HG02943 (cell line): ENCODE measurements at regions not wholly inside any gene's neighbourhood (a gene's known extent, or its start where the extent isn't known, plus 50 kb on each side); places are given as distances from the start of the nearest gene placed in this dataset.
"Not testable (repeated sequence)": the region's sequence is repeated elsewhere in the genome, so short reads cannot be mapped to it uniquely, and the experiment has no call there.

Source experiments
- ATAC-seq: cut with Tn5 transposase; IDR thresholded peaks from one replicate; pipeline ENCODE4 v1.9.1; 2021; ENCODE audit warnings: mild to moderate bottlenecking, low read depth, moderate library complexity; ENCODE audit not compliant: unreplicated experiment

DNA sequence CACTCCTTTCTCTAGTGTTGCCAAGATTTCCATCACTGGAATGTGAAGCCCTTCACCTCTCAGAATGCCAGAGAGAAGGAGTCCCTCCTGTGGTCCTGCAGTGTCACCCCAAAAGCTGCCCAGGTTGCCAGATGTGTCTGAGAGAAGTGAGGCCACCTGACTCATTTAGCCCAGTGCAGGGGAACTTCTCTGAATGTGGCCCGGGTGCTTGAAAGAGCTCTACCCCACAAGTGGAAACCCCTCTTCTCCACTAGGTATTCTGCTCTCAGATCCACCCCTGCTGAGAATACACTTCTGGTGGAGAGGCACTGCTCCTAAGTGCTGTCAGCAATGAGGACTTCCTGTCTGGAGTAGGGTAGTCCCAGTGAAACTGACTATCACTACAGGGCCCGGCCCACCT lies 334.8 kb downstream of the ANAPC1 start:
- not testable (repeated sequence) for ATAC-seq

DNA sequence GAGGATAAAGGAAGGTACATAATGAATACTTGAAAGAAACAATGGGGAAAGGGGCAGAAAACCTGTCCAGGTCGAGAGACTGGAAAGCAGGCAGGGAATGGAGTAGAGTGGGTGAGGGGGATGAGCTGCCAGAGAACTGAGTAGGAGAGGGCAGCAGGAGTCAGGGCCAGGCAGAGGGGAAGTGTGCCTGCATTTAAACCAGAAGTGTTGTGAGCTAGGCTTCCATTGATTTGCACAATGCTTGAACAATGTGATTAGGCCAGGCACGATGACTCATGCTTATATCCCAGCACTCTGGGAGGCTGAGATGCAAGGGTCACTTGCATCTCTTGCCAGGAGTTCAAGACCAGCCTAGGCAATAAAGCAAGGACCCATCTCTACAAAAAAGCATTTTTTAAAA lies 332.6 kb downstream of the ANAPC1 start:
- not testable (repeated sequence) for ATAC-seq

DNA sequence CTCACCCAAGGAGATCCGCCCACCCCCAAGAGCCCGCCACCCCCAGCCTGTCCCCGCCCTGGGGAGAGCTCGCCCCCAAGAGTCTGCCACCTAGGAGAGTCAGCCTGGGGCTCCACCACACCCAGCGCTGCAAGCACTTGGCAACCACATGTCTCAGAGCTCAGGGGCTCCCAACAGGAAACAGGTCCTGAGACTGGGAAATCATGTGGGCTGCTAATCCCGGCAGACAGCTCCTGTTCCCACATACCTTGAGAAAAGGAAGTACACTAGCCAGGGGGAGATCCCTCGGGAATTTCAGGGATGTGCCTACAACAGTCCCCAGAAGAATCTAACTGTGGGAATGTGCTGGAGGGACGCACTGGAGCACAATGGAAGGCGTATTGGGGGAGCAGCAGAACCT lies 331.4 kb downstream of the ANAPC1 start:
- ATAC-seq, result not testable (repeated sequence)

DNA sequence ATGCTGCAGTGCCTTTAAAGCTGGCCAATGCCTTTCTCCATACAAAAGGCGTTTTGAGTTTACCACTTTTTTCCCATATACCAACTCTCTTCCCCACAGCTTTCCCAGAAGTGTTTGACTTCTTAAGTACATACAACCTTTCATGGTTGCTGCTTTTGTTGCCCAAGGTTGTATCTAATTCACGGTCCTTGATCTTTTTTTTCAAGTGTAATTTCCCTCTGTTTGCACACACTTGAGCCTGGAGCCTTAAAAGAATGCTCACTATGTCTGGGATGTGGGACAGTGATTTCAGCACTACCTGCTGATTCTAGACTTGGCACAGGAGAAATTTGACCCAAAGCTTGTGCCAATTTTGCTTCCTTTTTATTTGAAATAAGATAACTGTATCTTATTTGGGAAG lies 324.7 kb downstream of the ANAPC1 start:
- ATAC-seq, result not testable (repeated sequence)

DNA sequence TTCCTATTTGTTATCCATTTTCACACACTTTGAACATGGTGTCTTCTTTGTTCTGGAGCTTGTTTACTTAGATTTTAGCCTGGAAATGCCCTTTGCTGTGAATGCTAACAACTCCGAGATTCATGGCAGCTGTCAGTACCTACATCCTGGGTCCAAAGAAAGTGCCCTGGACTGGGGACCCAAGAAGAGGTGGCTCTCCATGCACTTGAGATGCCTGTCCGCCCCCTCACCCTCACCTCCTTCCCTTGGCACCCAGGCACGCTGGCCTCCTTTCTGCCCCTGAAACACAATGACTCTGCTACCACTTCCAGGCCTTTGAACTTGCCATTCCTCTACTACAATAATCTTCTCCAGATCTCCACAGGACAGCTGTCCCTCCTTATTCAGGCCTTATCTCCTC lies 324.2 kb downstream of the ANAPC1 start:
- not testable (repeated sequence) for ATAC-seq

DNA sequence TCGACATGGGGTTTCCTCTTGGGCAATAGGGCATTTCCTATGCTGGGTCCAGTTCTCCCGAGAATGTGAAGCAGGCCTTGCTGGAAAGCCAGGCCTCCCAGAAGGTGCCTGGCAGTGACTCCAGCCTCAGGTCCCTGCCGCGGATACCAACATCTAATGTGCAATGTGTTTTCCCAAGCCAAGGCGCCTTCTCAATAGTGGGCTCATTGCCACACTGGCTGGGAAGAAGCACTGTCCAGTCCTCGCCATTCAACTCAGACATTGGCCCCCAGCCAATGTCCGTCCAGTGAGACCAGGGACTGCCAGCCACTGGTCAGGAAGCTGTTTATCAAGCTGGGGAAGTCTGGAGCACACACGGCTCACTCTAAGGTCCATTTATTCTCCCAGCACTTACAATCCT lies 317.9 kb downstream of the ANAPC1 start:
- ATAC-seq, result not testable (repeated sequence)

DNA sequence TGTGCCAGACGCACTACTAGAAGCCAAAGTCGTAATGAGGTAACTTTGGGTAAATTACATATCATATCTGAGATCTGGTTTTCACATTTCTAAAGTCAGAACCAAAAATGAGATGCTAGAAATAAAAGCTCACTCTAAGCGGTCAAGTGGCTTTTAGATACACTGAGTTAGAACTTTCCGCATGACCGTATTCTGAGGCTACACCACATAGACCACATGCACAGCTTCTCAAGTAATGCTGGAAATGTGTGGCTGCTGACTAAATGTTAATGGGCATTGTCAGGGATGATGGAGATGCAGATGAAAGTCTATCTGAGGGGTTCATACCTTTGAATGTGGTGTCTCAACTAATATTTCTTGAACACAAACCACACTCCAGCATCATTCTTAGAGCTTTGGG lies 316.8 kb downstream of the ANAPC1 start:
- not testable (repeated sequence) for ATAC-seq

DNA sequence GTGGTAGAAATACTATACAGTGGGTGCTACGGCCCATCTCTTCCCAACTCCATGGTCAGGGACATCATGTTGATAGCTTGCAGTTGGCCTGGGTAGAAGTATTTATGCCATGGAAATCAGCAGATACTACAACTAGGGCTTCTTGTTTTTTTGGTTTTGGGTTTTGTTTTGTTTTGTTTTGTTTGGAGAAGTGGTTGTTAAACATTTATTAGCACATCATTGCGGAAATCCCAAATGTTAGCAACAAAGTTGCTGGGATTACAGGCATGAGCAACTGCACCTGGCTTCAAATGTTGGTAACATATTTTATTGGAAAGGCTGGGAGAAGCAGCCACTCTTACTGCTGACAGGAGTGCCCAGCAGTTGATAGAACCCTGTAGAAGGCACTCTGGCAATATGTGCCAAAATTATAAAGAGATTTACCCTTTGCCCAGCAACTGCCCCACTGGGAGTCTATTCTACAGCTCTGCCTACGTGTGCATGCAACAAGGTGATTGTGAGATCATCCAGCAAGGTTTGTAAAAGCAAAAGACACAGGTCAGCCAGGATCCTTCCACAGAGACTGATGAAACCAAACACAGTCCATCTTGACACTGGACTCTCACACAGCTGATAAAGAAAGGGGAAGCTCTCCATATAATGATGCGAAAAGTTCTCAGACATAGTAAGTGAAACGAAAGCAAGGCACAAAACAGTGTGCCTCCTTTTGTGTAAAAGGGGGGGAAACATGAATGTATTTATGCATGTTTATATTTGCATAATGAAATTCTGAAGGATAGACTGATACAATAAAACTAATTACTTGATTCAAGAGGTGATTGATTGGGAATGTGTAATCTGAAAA lies 314.4 kb downstream of the ANAPC1 start:
- not testable (repeated sequence) for ATAC-seq

DNA sequence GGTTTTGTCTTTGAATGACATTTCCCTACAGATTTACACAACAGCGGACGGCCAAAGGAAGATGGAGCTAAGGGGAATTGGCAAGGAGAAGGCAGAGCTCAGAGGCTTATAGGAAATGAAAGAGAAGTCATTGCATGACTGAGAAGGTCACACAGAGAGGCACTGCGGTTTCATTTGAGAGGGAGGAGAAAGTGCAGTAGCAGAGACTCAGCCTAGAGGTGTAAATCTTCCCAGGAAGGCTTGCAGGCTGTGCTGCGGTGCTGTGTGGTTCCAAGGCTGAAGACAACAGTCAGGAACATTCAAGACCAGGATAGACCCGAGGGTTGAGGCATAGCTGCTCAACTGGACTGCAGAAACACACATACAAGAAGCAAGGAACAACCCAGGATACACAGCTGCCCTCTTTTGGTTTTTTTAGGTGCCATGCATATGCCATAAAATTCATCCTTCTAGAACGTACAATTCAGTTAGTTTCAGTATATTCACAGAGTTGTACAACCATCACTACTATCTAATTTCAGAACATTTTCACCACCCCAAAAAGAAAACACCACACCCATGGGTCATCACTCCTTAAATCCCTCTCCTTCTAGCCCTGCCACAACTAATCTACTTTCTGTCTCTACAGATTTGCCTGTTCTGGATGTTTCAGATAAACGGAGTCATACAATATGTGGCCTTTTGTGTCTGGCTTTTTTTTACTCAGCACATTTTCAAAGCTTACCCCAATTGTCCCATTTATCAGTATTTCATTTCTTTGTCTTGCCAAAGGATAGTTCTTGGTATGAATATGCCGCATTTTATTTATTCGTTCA lies 313.5 kb downstream of the ANAPC1 start:
- not testable (repeated sequence) for ATAC-seq

DNA sequence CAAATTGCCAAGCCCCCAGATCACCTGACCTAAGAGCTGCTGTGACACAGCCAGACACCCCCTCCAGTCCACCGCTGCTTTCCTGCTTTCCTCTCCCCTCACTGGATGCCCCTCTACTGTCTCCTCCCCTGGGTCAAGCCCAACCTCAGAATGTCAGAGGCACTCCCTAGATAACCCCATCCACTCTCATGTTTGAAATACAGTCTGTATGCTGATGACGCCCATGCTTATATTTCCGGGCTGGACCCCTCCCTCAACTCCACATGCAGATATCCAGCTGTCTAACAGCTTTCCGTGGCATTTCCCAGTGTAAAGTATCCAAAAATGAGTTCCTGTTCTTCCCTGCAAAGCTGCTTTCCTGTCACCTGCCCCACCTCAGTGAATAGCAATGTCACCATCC lies 309.2 kb downstream of the ANAPC1 start:
- not testable (repeated sequence) for ATAC-seq

DNA sequence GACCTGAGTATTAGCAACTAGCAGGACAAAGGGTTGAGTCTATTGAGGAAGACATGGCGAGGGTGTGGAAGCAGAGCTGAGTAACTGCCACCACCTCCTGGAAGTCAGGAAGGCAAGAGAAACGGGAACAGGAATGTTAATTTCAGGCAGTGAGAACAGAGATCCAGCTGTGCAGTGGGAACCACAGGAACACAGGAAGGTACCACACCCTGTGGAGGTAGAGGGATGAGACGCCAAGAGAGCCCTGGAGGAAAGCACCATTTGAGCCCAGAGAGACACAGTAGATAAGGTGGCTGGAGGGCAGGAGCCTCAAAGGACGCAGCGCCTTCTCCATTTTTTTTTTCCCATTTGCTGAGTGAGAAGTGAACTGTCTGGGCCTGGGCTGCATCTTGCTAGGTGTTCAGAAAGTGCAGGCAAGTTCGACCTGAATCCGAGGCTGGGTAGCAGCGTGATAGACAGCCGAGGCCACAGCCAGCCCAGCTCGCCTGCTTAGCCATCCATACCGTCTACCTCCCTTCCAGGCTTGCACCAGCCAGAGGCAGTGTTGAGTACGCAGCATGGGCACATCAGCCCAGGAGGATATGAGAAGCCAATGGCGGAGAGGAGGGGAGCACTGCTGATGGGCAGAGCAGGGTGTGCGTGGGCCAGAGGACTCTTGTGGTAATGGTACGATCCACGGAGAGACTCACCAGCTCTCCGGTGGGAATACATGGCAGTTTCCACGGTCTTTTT lies 306.7 kb downstream of the ANAPC1 start:
- ATAC-seq, result not testable (repeated sequence)

DNA sequence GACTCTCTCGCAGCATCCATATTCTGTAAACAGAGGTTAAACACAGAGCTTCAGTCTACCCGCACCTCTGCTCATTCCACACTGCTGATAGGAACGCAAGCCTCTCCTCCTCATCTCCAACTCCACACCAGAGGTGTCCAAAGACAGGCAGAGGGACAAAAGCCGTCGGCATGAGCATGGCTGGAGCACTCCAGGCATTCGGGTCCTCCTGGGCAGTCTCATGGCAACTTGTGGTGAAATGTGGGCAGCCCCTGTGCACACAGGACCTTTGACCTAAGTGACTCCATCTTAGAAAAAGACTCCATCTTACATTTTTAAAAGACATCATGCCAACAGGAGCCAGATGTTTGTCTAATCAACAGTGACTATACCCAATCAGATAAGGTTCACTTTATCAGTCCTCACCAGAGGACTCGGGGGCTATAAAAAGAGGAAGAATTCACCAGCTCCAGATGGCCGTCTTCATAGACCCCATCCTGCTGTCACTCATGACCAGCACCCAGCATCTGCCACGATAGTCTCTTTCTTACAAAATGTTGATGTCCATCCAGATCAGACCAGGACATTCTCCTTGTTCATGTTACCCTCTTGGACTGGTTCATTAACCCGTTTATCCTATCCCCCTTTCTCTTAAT lies 304.4 kb downstream of the ANAPC1 start:
- not testable (repeated sequence) for ATAC-seq

DNA sequence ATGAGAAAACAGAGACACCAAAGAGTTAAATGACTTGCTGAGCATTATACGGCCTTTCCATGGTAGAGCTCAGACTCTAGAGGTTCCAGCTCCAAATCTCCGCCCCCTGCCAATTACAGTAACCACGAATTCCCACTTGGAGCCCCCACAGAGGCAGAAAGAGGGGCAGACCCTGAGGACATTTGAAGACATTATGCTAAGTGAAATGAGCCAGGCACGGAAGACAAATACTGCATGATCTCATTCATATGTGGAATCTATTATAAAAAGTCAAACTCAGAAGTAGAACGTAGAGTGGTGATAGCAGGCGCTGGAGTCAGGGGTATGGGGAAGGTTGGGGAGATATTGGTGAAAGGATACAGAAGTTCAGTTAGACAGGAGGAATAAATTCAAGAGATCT lies 303.4 kb downstream of the ANAPC1 start:
- not testable (repeated sequence) for ATAC-seq

DNA sequence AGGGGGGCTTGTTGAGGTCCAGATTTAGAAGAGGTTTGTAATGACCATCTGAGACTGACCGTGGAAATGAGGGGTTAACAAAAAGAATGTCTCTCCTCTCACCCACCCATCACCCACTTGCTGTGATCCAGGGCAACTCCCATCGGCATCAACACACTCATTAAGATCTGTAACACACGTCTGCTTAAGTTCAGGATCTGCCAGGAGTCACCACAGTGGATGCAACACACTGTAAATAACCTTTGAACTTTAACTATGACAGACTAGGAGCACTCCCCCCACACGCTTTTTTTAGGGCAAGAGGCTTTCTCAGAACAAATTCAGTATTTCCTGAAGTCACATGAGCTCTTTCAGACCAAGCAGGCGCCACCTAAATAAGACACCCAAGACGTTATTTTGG lies 301.9 kb downstream of the ANAPC1 start:
- not testable (repeated sequence) for ATAC-seq

DNA sequence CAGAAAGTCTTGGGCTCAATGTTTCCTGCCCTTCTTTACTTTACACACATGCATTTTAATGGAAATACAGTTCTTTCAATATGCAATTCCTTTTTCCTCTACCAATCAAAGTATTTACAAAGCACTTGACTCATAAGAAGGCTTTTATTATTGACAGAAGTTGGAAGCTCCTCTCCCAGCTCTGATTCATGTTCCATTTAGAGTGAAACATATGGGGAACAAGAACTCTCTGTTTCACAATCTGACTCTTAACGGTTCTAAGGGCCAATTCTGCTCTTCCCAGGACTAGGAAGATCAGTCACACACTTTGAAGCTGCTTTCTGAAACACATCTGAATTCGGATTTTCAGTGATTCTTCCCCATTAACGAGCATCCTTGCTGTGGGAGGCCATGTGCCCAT lies 300.5 kb downstream of the ANAPC1 start:
- ATAC-seq, result not testable (repeated sequence)

DNA sequence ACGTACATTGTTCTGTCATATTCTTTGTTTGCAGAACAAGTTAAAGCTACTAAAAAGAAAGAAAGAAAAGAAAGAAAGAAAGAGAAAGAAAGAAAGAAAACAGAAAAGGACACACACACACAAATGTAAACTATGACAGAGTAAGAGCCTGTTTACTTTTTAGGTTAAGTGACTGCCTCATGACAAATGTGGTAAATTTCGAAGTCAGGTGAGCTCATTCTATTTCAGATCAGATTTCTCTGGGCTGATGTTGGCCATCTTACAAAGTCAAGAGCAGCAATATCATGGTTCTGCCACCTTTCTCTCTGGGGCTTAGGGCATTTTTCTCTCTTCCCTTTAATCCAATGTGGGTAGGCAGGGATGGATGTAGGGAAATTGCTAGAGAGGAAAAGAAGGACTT lies 299.5 kb downstream of the ANAPC1 start:
- ATAC-seq, result not testable (repeated sequence)

DNA sequence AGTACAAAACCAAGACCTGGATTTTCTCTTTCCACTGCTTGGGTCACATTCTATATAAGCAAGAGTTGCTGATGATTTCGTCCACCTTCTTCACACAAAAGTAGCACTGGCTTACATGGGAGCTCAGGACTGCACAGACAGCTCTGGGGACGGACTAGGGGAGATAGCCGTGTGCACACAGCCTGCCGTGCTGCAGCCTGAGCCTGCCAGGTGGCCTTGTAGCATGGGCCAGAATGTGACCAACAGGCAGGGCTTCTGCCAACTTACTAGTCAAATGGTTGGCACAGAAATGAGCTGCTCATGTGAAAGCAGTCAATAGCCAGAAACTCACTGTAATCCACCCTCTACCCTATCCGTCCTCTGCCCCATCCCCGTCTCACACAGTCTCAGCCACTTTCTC lies 299.0 kb downstream of the ANAPC1 start:
- ATAC-seq, result not testable (repeated sequence)

DNA sequence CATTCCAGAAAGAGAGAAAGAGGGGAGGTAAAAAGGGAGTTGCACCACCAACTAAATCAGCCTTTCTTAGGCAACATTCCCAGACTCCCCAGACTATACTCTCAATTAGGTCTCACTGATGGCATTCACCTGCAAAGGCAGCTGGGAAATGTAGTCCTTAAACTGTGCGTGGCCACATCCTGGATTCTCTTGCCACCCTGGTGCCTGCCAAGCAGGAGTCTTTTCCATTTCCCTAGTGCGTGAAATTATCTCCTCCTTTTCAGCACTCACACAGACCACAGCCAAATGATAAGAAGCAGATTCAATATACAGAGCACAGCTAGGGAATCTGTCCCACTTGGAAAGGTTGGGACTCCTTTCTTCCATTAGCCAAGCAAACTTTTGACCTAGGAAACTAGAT lies 298.0 kb downstream of the ANAPC1 start:
- not testable (repeated sequence) for ATAC-seq

DNA sequence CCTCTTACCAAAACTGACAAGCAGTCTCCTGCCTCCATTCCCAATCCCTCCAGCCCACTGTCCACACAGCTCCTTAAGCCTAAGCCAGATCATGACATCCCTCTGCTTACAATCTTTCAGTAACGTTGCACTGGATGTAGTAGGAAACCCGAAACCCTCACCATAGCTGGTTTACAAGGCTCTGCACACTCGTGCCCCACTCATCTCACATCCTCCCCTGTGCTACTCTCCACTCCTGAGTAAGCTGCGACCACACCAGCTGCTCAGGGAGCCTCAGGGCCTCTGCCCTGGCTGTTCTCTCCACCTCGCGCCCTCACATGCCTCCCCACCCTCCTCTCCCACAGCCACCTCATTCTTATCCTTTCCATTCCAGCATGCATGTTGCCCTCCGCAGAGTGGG lies 288.9 kb downstream of the ANAPC1 start:
- ATAC-seq, result not testable (repeated sequence)
